Peyer's patch (tissue), 4 donors: ENCODE measurements at regions not wholly inside any gene's neighbourhood (a gene's known extent, or its start where the extent isn't known, plus 50 kb on each side); places are given as distances from the start of the nearest gene placed in this dataset.

Experiments
- CTCF ChIP-seq, 6 experiments: fragments of 450-650 bp in 4 of 6; fragments of 200-600 bp in 2 of 6; sonication (generic) in 1 of 6; IDR thresholded peaks; one replicate each; pipeline ENCODE4 v1.5.1; 2017 to 2019; ENCODE audit warnings: antibody characterized with exemption in 6 of 6, mild to moderate bottlenecking in 3 of 6, moderate library complexity in 1 of 6
- POLR2A ChIP-seq, 2 donors: fragments of 450-650 bp; IDR thresholded peaks; one replicate each; pipeline ENCODE4 v1.5.1; 2017; ENCODE audit warnings: antibody characterized with exemption in 2 of 2, mild to moderate bottlenecking in 2 of 2, moderate library complexity in 2 of 2

GRCh38 chr13:106986687-106987426 is 418.9 kb upstream of the ARGLU1 start:
- no peak for TF ChIP-seq POLR2A (IDR thresholded peaks at IDR 0.05)
- TF ChIP-seq CTCF (IDR thresholded peaks at IDR 0.05), result no peak
